ENCODE measurements at regions not wholly inside any gene's neighbourhood (a gene's known extent, or its start where the extent isn't known, plus 50 kb on each side); places are given as distances from the start of the nearest gene placed in this dataset.
"Not testable (repeated sequence)": the region's sequence is repeated elsewhere in the genome, so short reads cannot be mapped to it uniquely, and the experiment has no call there.

DNA sequence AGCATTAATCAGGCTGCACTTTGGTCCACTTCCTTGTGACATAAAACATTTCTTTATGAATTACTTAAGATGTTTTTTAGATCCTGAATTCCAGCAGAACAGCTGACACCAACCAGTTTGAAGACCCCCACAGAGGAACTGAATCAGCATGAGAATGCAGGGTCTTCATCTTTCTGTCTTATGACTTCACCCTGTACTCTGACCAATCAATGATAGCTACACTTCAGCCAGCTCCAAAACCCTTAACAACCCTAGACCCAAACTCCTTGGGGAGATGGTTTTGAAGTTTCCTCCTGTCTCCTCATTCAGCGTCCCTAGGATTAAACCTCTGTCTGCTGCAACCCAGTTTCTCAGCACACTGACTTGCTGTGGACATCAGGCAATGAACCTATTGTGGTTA is 175.0 kb downstream of the CTH start:
- TF ChIP-seq, protein P1, sequence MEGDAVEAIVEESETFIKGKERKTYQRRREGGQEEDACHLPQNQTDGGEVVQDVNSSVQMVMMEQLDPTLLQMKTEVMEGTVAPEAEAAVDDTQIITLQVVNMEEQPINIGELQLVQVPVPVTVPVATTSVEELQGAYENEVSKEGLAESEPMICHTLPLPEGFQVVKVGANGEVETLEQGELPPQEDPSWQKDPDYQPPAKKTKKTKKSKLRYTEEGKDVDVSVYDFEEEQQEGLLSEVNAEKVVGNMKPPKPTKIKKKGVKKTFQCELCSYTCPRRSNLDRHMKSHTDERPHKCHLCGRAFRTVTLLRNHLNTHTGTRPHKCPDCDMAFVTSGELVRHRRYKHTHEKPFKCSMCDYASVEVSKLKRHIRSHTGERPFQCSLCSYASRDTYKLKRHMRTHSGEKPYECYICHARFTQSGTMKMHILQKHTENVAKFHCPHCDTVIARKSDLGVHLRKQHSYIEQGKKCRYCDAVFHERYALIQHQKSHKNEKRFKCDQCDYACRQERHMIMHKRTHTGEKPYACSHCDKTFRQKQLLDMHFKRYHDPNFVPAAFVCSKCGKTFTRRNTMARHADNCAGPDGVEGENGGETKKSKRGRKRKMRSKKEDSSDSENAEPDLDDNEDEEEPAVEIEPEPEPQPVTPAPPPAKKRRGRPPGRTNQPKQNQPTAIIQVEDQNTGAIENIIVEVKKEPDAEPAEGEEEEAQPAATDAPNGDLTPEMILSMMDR (IDR thresholded peaks at IDR 0.05; ENCODE audit: extremely low read depth, low read depth, low read length), result no peak
- no peak overlapping the region for H3K27ac ChIP-seq (ENCODE audit: low read depth, low read length)
- H3K36me3 ChIP-seq (ENCODE audit: insufficient read depth, low read length), result no peaks in the 10 kb centered on the region

DNA sequence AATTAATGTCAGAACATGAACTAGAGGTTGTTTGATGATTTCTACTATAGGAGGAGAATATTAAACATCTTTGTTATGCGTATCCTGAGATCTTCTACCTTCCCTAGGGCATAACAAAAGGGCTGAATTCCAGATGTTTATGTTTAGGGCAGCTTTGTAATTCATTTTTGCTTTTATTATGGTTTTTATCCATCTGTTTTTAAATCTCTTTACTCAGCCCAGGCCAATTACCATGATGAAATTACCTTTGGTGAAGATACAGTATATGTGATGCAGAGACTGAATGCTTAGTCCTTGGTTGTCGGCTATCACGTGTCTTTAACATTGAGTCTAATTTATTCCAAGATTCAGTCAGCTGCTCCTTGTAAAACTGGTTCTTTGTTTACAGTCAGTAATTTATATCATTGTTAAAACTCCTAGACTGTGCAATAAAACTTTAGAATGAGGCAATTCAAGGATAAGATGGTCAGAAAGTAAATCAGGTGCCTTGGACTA is 176.9 kb downstream of the CTH start:
- no peak overlapping the region for H3K4me3 ChIP-seq (ENCODE audit: insufficient read depth, low read length)
- H3K4me2 ChIP-seq (ENCODE audit: insufficient read depth, low read length), result no peak overlapping the region
- no peaks in the 10 kb centered on the region for H3K79me2 ChIP-seq (ENCODE audit: insufficient read depth, low read length)
- TF ChIP-seq, protein P1 (IDR thresholded peaks at IDR 0.05; ENCODE audit: extremely low read depth, low read depth, low read length), result no peak
- no peak overlapping the region for H3K27ac ChIP-seq (ENCODE audit: low read depth, low read length)
- DNase-seq (ENCODE audit: insufficient read length, low spot score, missing footprints), result no peak
- H3K9me3 ChIP-seq (ENCODE audit: low read depth, low read length), result no peaks in the 10 kb centered on the region
- H2AFZ ChIP-seq (ENCODE audit: low read length), result no peak overlapping the region
- no peaks in the 10 kb centered on the region for H3K4me1 ChIP-seq (ENCODE audit: insufficient read depth, low read length)
- no peaks in the 10 kb centered on the region for H3K27me3 ChIP-seq (ENCODE audit: insufficient read depth, low read length)
- no peaks in the 10 kb centered on the region for H4K20me1 ChIP-seq (ENCODE audit: insufficient read depth, low read length)
- no peaks in the 10 kb centered on the region for H3K36me3 ChIP-seq (ENCODE audit: insufficient read depth, low read length)

More for the DNA sequence above, 175.0 kb downstream of the CTH start:
- H4K20me1 ChIP-seq (ENCODE audit: insufficient read depth, low read length), result no peaks in the 10 kb centered on the region
- H3K79me2 ChIP-seq (ENCODE audit: insufficient read depth, low read length), result no peaks in the 10 kb centered on the region
- no peaks in the 10 kb centered on the region for H3K4me1 ChIP-seq (ENCODE audit: insufficient read depth, low read length)
- no peak overlapping the region for H2AFZ ChIP-seq (ENCODE audit: low read length)
- H3K27me3 ChIP-seq (ENCODE audit: insufficient read depth, low read length), result no peaks in the 10 kb centered on the region
- no peak overlapping the region for H3K4me3 ChIP-seq (ENCODE audit: insufficient read depth, low read length)
- no peak overlapping the region for H3K4me2 ChIP-seq (ENCODE audit: insufficient read depth, low read length)
- no peak for DNase-seq (ENCODE audit: insufficient read length, low spot score, missing footprints)
- H3K9me3 ChIP-seq (ENCODE audit: low read depth, low read length), result no peaks in the 10 kb centered on the region

DNA sequence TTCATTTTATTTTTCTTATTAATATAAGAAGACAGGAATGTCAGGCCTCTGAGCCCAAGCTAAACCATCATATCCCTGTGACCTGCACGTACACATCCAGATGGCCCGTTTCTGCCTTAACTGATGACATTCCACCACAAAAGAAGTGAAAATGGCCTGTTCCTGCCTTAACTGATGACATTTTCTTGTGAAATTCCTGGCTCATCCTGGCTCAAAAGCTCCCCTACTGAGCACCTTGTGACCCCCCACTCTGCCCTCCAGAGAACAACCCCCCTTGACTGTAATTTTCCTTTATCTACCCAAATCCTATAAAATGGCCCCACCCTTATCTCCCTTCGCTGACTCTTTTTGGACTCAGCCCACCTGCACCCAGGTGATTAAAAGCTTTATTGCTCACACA is 182.5 kb downstream of the CTH start:
- not testable (repeated sequence) for H3K36me3 ChIP-seq (ENCODE audit: insufficient read depth, low read length); H2AFZ ChIP-seq (ENCODE audit: low read length); H3K27me3 ChIP-seq (ENCODE audit: insufficient read depth, low read length); H3K4me1 ChIP-seq (ENCODE audit: insufficient read depth, low read length); H3K9me3 ChIP-seq (ENCODE audit: low read depth, low read length); H3K79me2 ChIP-seq (ENCODE audit: insufficient read depth, low read length); H4K20me1 ChIP-seq (ENCODE audit: insufficient read depth, low read length); DNase-seq (ENCODE audit: insufficient read length, low spot score, missing footprints); H3K27ac ChIP-seq (ENCODE audit: low read depth, low read length); H3K4me3 ChIP-seq (ENCODE audit: insufficient read depth, low read length); H3K4me2 ChIP-seq (ENCODE audit: insufficient read depth, low read length)

DNA sequence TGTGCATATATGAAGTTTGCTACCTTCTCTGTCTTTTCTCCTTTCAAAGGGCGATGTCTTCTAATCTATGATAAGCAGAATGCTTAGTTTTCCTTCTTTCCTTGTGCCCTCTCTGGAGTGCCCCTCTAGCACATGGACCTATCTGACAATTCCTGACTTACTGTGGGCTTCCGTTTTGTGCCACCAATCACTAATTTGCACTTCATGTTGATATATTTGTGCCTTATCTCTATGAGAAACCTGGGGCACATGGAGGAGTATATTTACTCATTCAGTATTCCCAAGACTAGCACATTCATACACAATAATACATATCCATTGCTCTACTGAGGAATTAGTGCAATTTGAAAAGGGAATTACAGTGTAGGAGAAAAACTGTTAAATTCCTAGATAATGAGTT is 197.7 kb downstream of the CTH start:
- H3K4me2 ChIP-seq (ENCODE audit: insufficient read depth, low read length), result no peak overlapping the region
- H3K4me1 ChIP-seq (ENCODE audit: insufficient read depth, low read length), result no peaks in the 10 kb centered on the region
- H3K4me3 ChIP-seq (ENCODE audit: insufficient read depth, low read length), result no peak overlapping the region
- H3K36me3 ChIP-seq (ENCODE audit: insufficient read depth, low read length), result no peaks in the 10 kb centered on the region
- no peak for DNase-seq (ENCODE audit: insufficient read length, low spot score, missing footprints)
- TF ChIP-seq, protein P1 (IDR thresholded peaks at IDR 0.05; ENCODE audit: extremely low read depth, low read depth, low read length), result no peak
- H4K20me1 ChIP-seq (ENCODE audit: insufficient read depth, low read length), result no peaks in the 10 kb centered on the region
- no peak overlapping the region for H2AFZ ChIP-seq (ENCODE audit: low read length)
- no peaks in the 10 kb centered on the region for H3K9me3 ChIP-seq (ENCODE audit: low read depth, low read length)
- no peak overlapping the region for H3K27ac ChIP-seq (ENCODE audit: low read depth, low read length)
- H3K27me3 ChIP-seq (ENCODE audit: insufficient read depth, low read length), result no peaks in the 10 kb centered on the region
- no peaks in the 10 kb centered on the region for H3K79me2 ChIP-seq (ENCODE audit: insufficient read depth, low read length)

DNA sequence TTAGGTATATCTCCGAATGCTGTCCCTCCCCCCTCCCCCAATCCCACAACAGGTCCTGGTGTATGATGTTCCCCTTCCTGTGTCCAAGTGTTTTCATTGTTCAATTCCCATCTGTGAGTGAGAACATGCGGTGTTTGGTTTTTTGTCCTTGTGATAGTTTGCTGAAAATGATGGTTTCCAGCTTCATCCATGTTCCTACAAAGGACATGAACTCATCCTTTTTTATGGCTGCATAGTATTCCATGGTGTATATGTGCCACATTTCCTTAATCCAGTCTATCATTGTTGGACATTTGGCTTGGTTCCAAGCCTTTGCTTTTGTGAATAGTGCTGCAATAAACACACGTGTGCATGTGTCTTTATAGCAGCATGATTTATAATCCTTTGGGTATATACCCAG is 199.1 kb downstream of the CTH start:
- not testable (repeated sequence) for H4K20me1 ChIP-seq (ENCODE audit: insufficient read depth, low read length); DNase-seq (ENCODE audit: insufficient read length, low spot score, missing footprints); H3K9me3 ChIP-seq (ENCODE audit: low read depth, low read length); H3K4me2 ChIP-seq (ENCODE audit: insufficient read depth, low read length); H3K79me2 ChIP-seq (ENCODE audit: insufficient read depth, low read length); H3K36me3 ChIP-seq (ENCODE audit: insufficient read depth, low read length); H3K4me1 ChIP-seq (ENCODE audit: insufficient read depth, low read length); H3K27me3 ChIP-seq (ENCODE audit: insufficient read depth, low read length); H3K27ac ChIP-seq (ENCODE audit: low read depth, low read length); H3K4me3 ChIP-seq (ENCODE audit: insufficient read depth, low read length); H2AFZ ChIP-seq (ENCODE audit: low read length)

Data from osteoblast (primary cell).